Duodenal mucosa (tissue), 2 donors: ENCODE measurements at regions not wholly inside any gene's neighbourhood (a gene's known extent, or its start where the extent isn't known, plus 50 kb on each side); places are given as distances from the start of the nearest gene placed in this dataset.

ENCODE experiments used
- H3K27ac ChIP-seq: one replicate; pipeline ENCODE4 v1.7.0; 2013; ENCODE audit warnings: low read depth, low read length
- H3K27me3 ChIP-seq, 2 donors: one replicate each; pipeline ENCODE4 v1.7.0; 2013; ENCODE audit warnings: low read length in 2 of 2, control low read depth in 1 of 2; ENCODE audit not compliant: insufficient read depth in 2 of 2, control insufficient read depth in 1 of 2
- H3K36me3 ChIP-seq, 2 donors: one replicate each; pipeline ENCODE4 v1.7.0; 2013; ENCODE audit warnings: low read length in 2 of 2, control low read depth in 1 of 2; ENCODE audit not compliant: insufficient read depth in 2 of 2, control insufficient read depth in 1 of 2
- H3K4me1 ChIP-seq, 2 donors: one replicate each; pipeline ENCODE4 v1.7.0; 2013; ENCODE audit warnings: low read length in 2 of 2, control low read depth in 1 of 2; ENCODE audit not compliant: insufficient read depth in 2 of 2, control insufficient read depth in 1 of 2
- H3K4me3 ChIP-seq, 2 donors: one replicate each; pipeline ENCODE4 v1.7.0; 2013; ENCODE audit warnings: low read length in 2 of 2, low read depth in 1 of 2
- H3K9ac ChIP-seq, 2 donors: one replicate each; pipeline ENCODE4 v1.7.0; 2013; ENCODE audit warnings: low read length in 2 of 2, low read depth in 1 of 2
- H3K9me3 ChIP-seq, 2 donors: one replicate each; pipeline ENCODE4 v1.7.0; 2013; ENCODE audit warnings: low read length in 2 of 2, control low read depth in 1 of 2; ENCODE audit not compliant: control insufficient read depth in 1 of 2

GRCh38 chr1:90561911-90562310, 155.2 kb downstream of the BARHL2 start:
- no peak overlapping the region for H3K9ac ChIP-seq
- H3K27me3 ChIP-seq, result no peaks in the 10 kb centered on the region
- no peak overlapping the region for H3K4me3 ChIP-seq
- H3K36me3 ChIP-seq, result no peaks in the 10 kb centered on the region
- H3K4me1 ChIP-seq, result no peaks in the 10 kb centered on the region
- no peaks in the 10 kb centered on the region for H3K9me3 ChIP-seq
- H3K27ac ChIP-seq, result no peak overlapping the region

- Histone ChIP-seq H3K36me3 (no peaks in the 10 kb centered on the region), H3K27me3 (no peaks in the 10 kb centered on the region), H3K4me1 (no peaks in the 10 kb centered on the region), H3K4me3 (no peak overlapping the region), H3K9me3 (no peaks in the 10 kb centered on the region), H3K27ac (no peak overlapping the region), H3K9ac (no peak overlapping the region)
Measured at GRCh38 chr1:90561103-90561783, 155.9 kb downstream of the BARHL2 start.

GRCh38 chr1:90558754-90559378, 158.2 kb downstream of the BARHL2 start:
- Histone ChIP-seq H3K9ac (no peak overlapping the region), H3K27ac (no peak overlapping the region), H3K4me3 (no peak overlapping the region), H3K27me3 (no peaks in the 10 kb centered on the region), H3K4me1 (no peaks in the 10 kb centered on the region), H3K9me3 (no peaks in the 10 kb centered on the region), H3K36me3 (no peaks in the 10 kb centered on the region)

- H3K4me1 ChIP-seq, result no peaks in the 10 kb centered on the region
- no peak overlapping the region for H3K9ac ChIP-seq
- no peaks in the 10 kb centered on the region for H3K27me3 ChIP-seq
- no peak overlapping the region for H3K27ac ChIP-seq
- no peaks in the 10 kb centered on the region for H3K9me3 ChIP-seq
- no peaks in the 10 kb centered on the region for H3K36me3 ChIP-seq
- H3K4me3 ChIP-seq, result no peak overlapping the region
Measured at GRCh38 chr1:90558126-90558525, 159.0 kb downstream of the BARHL2 start.

- Histone ChIP-seq H3K27me3 (no peaks in the 10 kb centered on the region), H3K4me1 (no peaks in the 10 kb centered on the region), H3K27ac (no peak overlapping the region), H3K36me3 (no peaks in the 10 kb centered on the region), H3K9me3 (no peaks in the 10 kb centered on the region), H3K9ac (no peak overlapping the region), H3K4me3 (no peak overlapping the region)
Measured at GRCh38 chr1:90557706-90558105, 159.4 kb downstream of the BARHL2 start.

- Histone ChIP-seq H3K36me3 (no peaks in the 10 kb centered on the region), H3K4me3 (no peak overlapping the region), H3K27ac (no peak overlapping the region), H3K9me3 (no peaks in the 10 kb centered on the region), H3K9ac (no peak overlapping the region), H3K4me1 (no peaks in the 10 kb centered on the region), H3K27me3 (peaks cover 0 to 3% of the 10 kb centered on the region in 2 donors)
Measured at GRCh38 chr1:90550626-90551406, 166.3 kb downstream of the BARHL2 start.

GRCh38 chr1:90544356-90544755, 172.7 kb downstream of the BARHL2 start:
- H3K4me1 ChIP-seq, result no peaks in the 10 kb centered on the region
- H3K27ac ChIP-seq, result no peak overlapping the region
- no peaks in the 10 kb centered on the region for H3K36me3 ChIP-seq
- H3K27me3 ChIP-seq, result no peaks in the 10 kb centered on the region
- H3K9me3 ChIP-seq, result no peaks in the 10 kb centered on the region
- no peak overlapping the region for H3K9ac ChIP-seq
- no peak overlapping the region for H3K4me3 ChIP-seq

- no peak overlapping the region for H3K4me3 ChIP-seq
Measured at GRCh38 chr1:90537606-90538362, 179.3 kb downstream of the BARHL2 start.

GRCh38 chr1:90534663-90535295, 182.3 kb downstream of the BARHL2 start:
- Histone ChIP-seq H3K27me3 (no peaks in the 10 kb centered on the region), H3K27ac (no peak overlapping the region), H3K36me3 (no peaks in the 10 kb centered on the region), H3K9ac (no peak overlapping the region), H3K4me1 (no peaks in the 10 kb centered on the region), H3K9me3 (no peaks in the 10 kb centered on the region), H3K4me3 (no peak overlapping the region)

More at GRCh38 chr1:90537606-90538362, 179.3 kb downstream of the BARHL2 start:
- H3K4me1 ChIP-seq, result no peaks in the 10 kb centered on the region
- H3K9ac ChIP-seq, result no peak overlapping the region
- no peaks in the 10 kb centered on the region for H3K9me3 ChIP-seq
- no peaks in the 10 kb centered on the region for H3K27me3 ChIP-seq
- no peak overlapping the region for H3K27ac ChIP-seq
- no peaks in the 10 kb centered on the region for H3K36me3 ChIP-seq
